GM18909 (cell line): ENCODE measurements at regions not wholly inside any gene's neighbourhood (a gene's known extent, or its start where the extent isn't known, plus 50 kb on each side); places are given as distances from the start of the nearest gene placed in this dataset.
"Not testable (repeated sequence)": the region's sequence is repeated elsewhere in the genome, so short reads cannot be mapped to it uniquely, and the experiment has no call there.

Experiments
- ATAC-seq: cut with Tn5 transposase; IDR thresholded peaks from one replicate; pipeline ENCODE4 v1.9.1; 2021; ENCODE audit warnings: mild to moderate bottlenecking; ENCODE audit not compliant: unreplicated experiment, poor library complexity

GRCh38 chr10:36421992-36422391 lies 703.4 kb upstream of the ANKRD30A start:
- no peak for ATAC-seq

GRCh38 chr10:36416513-36416912 lies 708.9 kb upstream of the ANKRD30A start:
- no peak for ATAC-seq

GRCh38 chr10:36412942-36413341 lies 712.5 kb upstream of the ANKRD30A start:
- ATAC-seq = no peak

- ATAC-seq = not testable (repeated sequence)
Observed at GRCh38 chr10:36400238-36400637, 725.2 kb upstream of the ANKRD30A start.

- ATAC-seq = no peak
Observed at GRCh38 chr10:36393801-36394200, 731.6 kb upstream of the ANKRD30A start.

GRCh38 chr10:36391405-36391804 lies 734.0 kb upstream of the ANKRD30A start:
- no peak for ATAC-seq

GRCh38 chr10:36390221-36390620 lies 735.2 kb upstream of the ANKRD30A start:
- ATAC-seq = no peak

- ATAC-seq = no peak
Observed at GRCh38 chr10:36388166-36388565, 737.2 kb upstream of the ANKRD30A start.

GRCh38 chr10:36385693-36386092 lies 739.7 kb upstream of the ANKRD30A start:
- ATAC-seq = no peak

GRCh38 chr10:36383349-36383748 lies 741.3 kb upstream of the FZD8 start:
- ATAC-seq = no peak

- ATAC-seq = no peak
Observed at GRCh38 chr10:36381748-36382147, 739.7 kb upstream of the FZD8 start.

- ATAC-seq = no peak
Observed at GRCh38 chr10:36380538-36380937, 738.4 kb upstream of the FZD8 start.

- ATAC-seq = no peak
Observed at GRCh38 chr10:36375107-36375506, 733.0 kb upstream of the FZD8 start.

- no peak for ATAC-seq
Observed at GRCh38 chr10:36373424-36374096, 731.5 kb upstream of the FZD8 start.

GRCh38 chr10:36367362-36367761 lies 725.3 kb upstream of the FZD8 start:
- no peak for ATAC-seq

- ATAC-seq = no peak
Observed at GRCh38 chr10:36366843-36367242, 724.7 kb upstream of the FZD8 start.

- ATAC-seq = no peak
Observed at GRCh38 chr10:36366065-36366464, 724.0 kb upstream of the FZD8 start.

GRCh38 chr10:36362257-36362656 lies 720.2 kb upstream of the FZD8 start:
- ATAC-seq = no peak

- ATAC-seq = no peak
Observed at GRCh38 chr10:36358736-36359135, 716.6 kb upstream of the FZD8 start.

- ATAC-seq = no peak
Observed at GRCh38 chr10:36354633-36355032, 712.5 kb upstream of the FZD8 start.

GRCh38 chr10:36351159-36351558 lies 709.1 kb upstream of the FZD8 start:
- ATAC-seq = no peak

GRCh38 chr10:36349445-36350078 lies 707.5 kb upstream of the FZD8 start:
- ATAC-seq = no peak
